Peyer's patch (tissue), 4 donors: ENCODE measurements at regions not wholly inside any gene's neighbourhood (a gene's known extent, or its start where the extent isn't known, plus 50 kb on each side); places are given as distances from the start of the nearest gene placed in this dataset.

Source experiments
- DNase-seq, 3 donors: peaks; one replicate each; pipeline ENCODE4 v3.0.0-alpha.2; 2017 to 2019
- H3K27ac ChIP-seq, 4 donors: fragments of 200-600 bp; sonication (generic); one replicate each; pipeline ENCODE4 v1.5.1; 2016 to 2019
- H3K27me3 ChIP-seq, 2 donors: fragments of 200-600 bp; sonication (generic); one replicate each; pipeline ENCODE4 v1.5.1; 2019
- H3K36me3 ChIP-seq, 3 donors: fragments of 200-600 bp; sonication (generic); one replicate each; pipeline ENCODE4 v1.5.1; 2016 to 2019
- H3K4me1 ChIP-seq, 4 donors: fragments of 200-600 bp; sonication (generic); one replicate each; pipeline ENCODE4 v1.5.1; 2016 to 2019
- H3K4me3 ChIP-seq, 4 donors: fragments of 200-600 bp; sonication (generic); 1 replicate in 3 of 4; 2 replicates in 1 of 4; pipeline ENCODE4 v1.5.1; 2016 to 2019; ENCODE audit warnings: mild to moderate bottlenecking in 1 of 4
- H3K9me3 ChIP-seq, 4 donors: fragments of 200-600 bp; sonication (generic); one replicate each; pipeline ENCODE4 v1.5.1; 2016 to 2019; ENCODE audit warnings: mild to moderate bottlenecking in 1 of 4
- POLR2A ChIP-seq, 2 donors: fragments of 450-650 bp; IDR thresholded peaks; one replicate each; pipeline ENCODE4 v1.5.1; 2017; ENCODE audit warnings: antibody characterized with exemption in 2 of 2, mild to moderate bottlenecking in 2 of 2, moderate library complexity in 2 of 2
- TF ChIP-seq, protein P1 (sequence below), 6 experiments: fragments of 450-650 bp in 4 of 6; fragments of 200-600 bp in 2 of 6; sonication (generic) in 1 of 6; IDR thresholded peaks; one replicate each; pipeline ENCODE4 v1.5.1; 2017 to 2019; ENCODE audit warnings: antibody characterized with exemption in 6 of 6, mild to moderate bottlenecking in 3 of 6, moderate library complexity in 1 of 6

DNA sequence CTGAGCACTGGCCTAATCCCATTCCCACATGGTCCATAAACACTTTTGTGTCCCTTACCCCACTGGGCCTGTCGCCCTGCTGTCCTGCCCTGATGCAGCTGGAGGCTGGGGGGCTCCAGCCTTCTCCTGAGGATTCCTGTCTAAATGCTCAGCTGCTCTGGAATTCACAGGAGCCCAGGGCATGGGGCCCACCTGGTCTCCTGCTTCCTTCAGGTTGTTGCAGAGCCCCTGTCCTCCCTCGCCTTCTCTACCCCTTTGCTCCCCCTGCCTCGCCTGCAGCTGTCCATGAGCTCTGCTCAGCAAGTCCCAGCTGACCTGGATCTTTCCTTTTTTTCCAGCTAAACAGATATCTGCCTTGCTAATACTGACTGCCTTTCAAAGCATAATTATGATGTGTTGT lies 286.9 kb downstream of the XXYLT1 start:
- no peaks in the 10 kb centered on the region for H3K27me3 ChIP-seq
- no peak overlapping the region for H3K4me3 ChIP-seq
- H3K9me3 ChIP-seq, result peaks cover 0 to 3% (median 0%) of the 10 kb centered on the region in 4 donors
- H3K4me1 ChIP-seq, result peaks cover 0 to 10% (median 0%) of the 10 kb centered on the region in 4 donors
- H3K36me3 ChIP-seq, result no peaks in the 10 kb centered on the region
- no peak for TF ChIP-seq POLR2A (IDR thresholded peaks at IDR 0.05)
- TF ChIP-seq, protein P1, sequence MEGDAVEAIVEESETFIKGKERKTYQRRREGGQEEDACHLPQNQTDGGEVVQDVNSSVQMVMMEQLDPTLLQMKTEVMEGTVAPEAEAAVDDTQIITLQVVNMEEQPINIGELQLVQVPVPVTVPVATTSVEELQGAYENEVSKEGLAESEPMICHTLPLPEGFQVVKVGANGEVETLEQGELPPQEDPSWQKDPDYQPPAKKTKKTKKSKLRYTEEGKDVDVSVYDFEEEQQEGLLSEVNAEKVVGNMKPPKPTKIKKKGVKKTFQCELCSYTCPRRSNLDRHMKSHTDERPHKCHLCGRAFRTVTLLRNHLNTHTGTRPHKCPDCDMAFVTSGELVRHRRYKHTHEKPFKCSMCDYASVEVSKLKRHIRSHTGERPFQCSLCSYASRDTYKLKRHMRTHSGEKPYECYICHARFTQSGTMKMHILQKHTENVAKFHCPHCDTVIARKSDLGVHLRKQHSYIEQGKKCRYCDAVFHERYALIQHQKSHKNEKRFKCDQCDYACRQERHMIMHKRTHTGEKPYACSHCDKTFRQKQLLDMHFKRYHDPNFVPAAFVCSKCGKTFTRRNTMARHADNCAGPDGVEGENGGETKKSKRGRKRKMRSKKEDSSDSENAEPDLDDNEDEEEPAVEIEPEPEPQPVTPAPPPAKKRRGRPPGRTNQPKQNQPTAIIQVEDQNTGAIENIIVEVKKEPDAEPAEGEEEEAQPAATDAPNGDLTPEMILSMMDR (IDR thresholded peaks at IDR 0.05), result no peak
- H3K27ac ChIP-seq, result no peak overlapping the region
- no peak for DNase-seq

DNA sequence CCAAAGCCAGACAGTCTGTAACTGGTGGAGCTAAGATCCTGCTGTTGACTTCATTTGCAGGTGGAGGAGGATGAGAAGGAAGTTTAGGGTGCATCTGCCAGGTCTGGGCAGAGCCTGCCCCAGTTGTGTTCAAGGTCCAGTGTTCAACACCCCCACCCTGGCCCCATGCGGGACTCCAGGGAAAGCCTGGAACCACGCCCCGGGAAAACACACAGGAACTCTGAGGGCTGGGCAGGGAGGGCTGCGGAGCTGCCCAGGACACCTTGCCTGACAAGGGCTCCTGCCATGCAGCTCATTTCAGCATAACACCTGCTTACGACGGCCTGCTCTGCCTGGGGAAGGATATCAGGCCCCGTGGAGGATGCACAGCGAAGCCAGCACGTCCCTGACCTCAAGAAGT lies 286.3 kb downstream of the XXYLT1 start:
- TF ChIP-seq, protein P1 (IDR thresholded peaks at IDR 0.05), result no peak
- TF ChIP-seq POLR2A (IDR thresholded peaks at IDR 0.05), result no peak
- Histone ChIP-seq H3K36me3 (no peaks in the 10 kb centered on the region), H3K4me3 (peak overlapping the region in 3 of 4 donors; percentile 12 to 42 (median 34)), H3K4me1 (peaks cover 0 to 10% (median 0%) of the 10 kb centered on the region in 4 donors), H3K27me3 (no peaks in the 10 kb centered on the region), H3K27ac (no peak overlapping the region), H3K9me3 (peaks cover 0 to 3% (median 0%) of the 10 kb centered on the region in 4 donors)
- DNase-seq, result peak in 1 of 3 donors; percentile 65

- Histone ChIP-seq H3K36me3 (no peaks in the 10 kb centered on the region), H3K27ac (peak overlapping the region in 1 of 4 donors; percentile 8), H3K27me3 (no peaks in the 10 kb centered on the region), H3K9me3 (peaks cover 0 to 3% (median 0%) of the 10 kb centered on the region in 4 donors), H3K4me3 (peak overlapping the region in 3 of 4 donors; percentile 12 to 42 (median 34)), H3K4me1 (peaks cover 0 to 10% (median 0%) of the 10 kb centered on the region in 4 donors)
- DNase-seq, result peak in 2 of 3 donors; percentile 81
- TF ChIP-seq, protein P1 (IDR thresholded peaks at IDR 0.05), result peak in 4 of 6 experiments; percentile 27 to 74 (median 66)
- TF ChIP-seq POLR2A (IDR thresholded peaks at IDR 0.05), result no peak
These were observed 285.9 kb downstream of the XXYLT1 start for GRCh38 chr3:194985031-194985578.

DNA sequence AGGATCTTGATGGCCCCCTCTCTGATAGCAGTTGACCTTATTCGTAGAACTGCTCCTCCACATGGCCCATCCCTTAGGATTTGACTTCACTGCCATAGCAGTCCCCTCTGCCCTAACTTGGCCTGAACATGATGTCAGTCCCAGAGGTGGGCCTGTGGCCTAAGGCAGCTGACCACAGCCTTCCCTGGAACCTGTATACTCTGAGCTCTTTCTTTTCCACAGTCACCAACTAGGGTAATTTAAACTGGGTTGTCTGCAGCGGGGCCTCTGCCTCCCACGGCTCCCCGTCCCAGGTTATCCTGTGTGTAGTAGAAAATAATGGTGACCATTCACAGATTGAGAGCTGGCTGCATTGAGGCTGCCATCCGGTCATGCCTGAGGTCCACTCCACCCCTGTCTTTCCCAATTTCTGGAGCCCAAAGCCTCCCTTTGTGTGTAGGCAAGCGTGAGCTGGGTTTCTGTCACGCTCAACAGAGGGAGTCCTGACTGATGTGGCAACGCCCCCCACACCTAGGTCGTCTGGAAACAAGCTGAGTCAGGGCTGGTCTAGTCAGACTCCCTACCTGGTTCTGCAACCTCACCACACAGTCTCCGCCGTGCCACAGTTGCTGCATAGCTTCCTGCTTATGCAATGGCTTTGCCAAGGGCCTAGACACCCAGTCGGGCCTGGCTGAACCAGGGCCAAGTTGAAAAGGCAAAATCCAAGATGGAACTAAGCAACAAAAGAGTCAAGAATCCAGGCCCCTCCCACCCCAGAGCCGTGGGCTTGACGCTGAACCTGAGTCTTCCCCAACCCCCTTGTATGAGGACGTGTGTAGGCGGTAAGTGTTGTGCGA lies 284.5 kb downstream of the XXYLT1 start:
- Histone ChIP-seq H3K4me3 (no peak overlapping the region), H3K27me3 (no peaks in the 10 kb centered on the region), H3K27ac (no peak overlapping the region), H3K36me3 (no peaks in the 10 kb centered on the region), H3K9me3 (peaks cover 0 to 3% (median 0%) of the 10 kb centered on the region in 4 donors), H3K4me1 (peaks cover 0 to 10% (median 0%) of the 10 kb centered on the region in 4 donors)
- TF ChIP-seq POLR2A (IDR thresholded peaks at IDR 0.05), result no peak
- TF ChIP-seq, protein P1 (IDR thresholded peaks at IDR 0.05), result no peak
- DNase-seq, result no peak

GRCh38 chr3:194987571-194988494 lies 283.1 kb downstream of the XXYLT1 start:
- H3K4me1 ChIP-seq, result peaks cover 0 to 10% (median 0%) of the 10 kb centered on the region in 4 donors
- no peak overlapping the region for H3K4me3 ChIP-seq
- no peak overlapping the region for H3K27ac ChIP-seq
- H3K27me3 ChIP-seq, result no peaks in the 10 kb centered on the region
- H3K36me3 ChIP-seq, result no peaks in the 10 kb centered on the region
- DNase-seq, result no peak
- no peak for TF ChIP-seq POLR2A (IDR thresholded peaks at IDR 0.05)
- TF ChIP-seq, protein P1 (IDR thresholded peaks at IDR 0.05), result no peak
- peaks cover 0 to 3% (median 0%) of the 10 kb centered on the region in 4 donors for H3K9me3 ChIP-seq
